H1 (cell line): ENCODE measurements at regions not wholly inside any gene's neighbourhood (a gene's known extent, or its start where the extent isn't known, plus 50 kb on each side); places are given as distances from the start of the nearest gene placed in this dataset.

ENCODE experiments used
- CTCF ChIA-PET: fragments of 300-600 bp; sonication (Branson Sonifier 250); formaldehyde crosslinking; loops from one replicate; lab custom pipeline; 2021; ENCODE audit not compliant: partially characterized antibody; lab: Charles Lee
- POLR2A ChIA-PET: fragments of 300-600 bp; sonication (Branson Sonifier 250); formaldehyde crosslinking; loops from one replicate; lab custom pipeline; 2021; ENCODE audit warnings: inconsistent platforms; ENCODE audit not compliant: partially characterized antibody; lab: Charles Lee
- DNase-seq, 2 experiments: peaks; one replicate each; pipeline versions ENCODE4 v3.0.0 to v3.0.0-alpha.2; 2010 to 2022; ENCODE audit warnings: low spot score in 2 of 2, low read depth in 1 of 2, mixed read lengths in 1 of 2
- FAIRE-seq: peaks from 2 replicates; lab custom pipeline; 2011; peaks lifted over from hg19 to GRCh38; lab: Jason Lieb, UNC
- H2AFZ ChIP-seq: 2 replicates; pipeline ENCODE4 v1.8.1; 2012; ENCODE audit warnings: low read length, inconsistent platforms
- H2AK5ac ChIP-seq: 2 replicates; pipeline ENCODE4 v1.6.1; 2013; ENCODE audit warnings: low read depth, low read length
- H2BK120ac ChIP-seq: replicated peaks from 2 replicates; pipeline ENCODE3; 2013; ENCODE audit warnings: low read depth, low read length, inconsistent platforms
- H2BK12ac ChIP-seq: 2 replicates; pipeline ENCODE4 v1.6.1; 2013; ENCODE audit warnings: low read depth, low read length
- H2BK15ac ChIP-seq: 2 replicates; pipeline ENCODE4 v1.6.1; 2013; ENCODE audit warnings: low read length
- H2BK20ac ChIP-seq: 2 replicates; pipeline ENCODE4 v1.6.1; 2013; ENCODE audit warnings: low read length
- H2BK5ac ChIP-seq: 2 replicates; pipeline ENCODE4 v1.6.1; 2013; ENCODE audit warnings: low read depth, low read length
- H3K14ac ChIP-seq: 2 replicates; pipeline ENCODE4 v1.6.1; 2013; ENCODE audit warnings: inconsistent platforms; ENCODE audit not compliant: insufficient read length
- H3K18ac ChIP-seq: 2 replicates; pipeline ENCODE4 v1.6.1; 2013; ENCODE audit warnings: low read length; ENCODE audit errors: extremely low read depth
- H3K23ac ChIP-seq: 2 replicates; pipeline ENCODE4 v1.6.1; 2013; ENCODE audit warnings: inconsistent platforms; ENCODE audit not compliant: insufficient read length
- H3K23me2 ChIP-seq: 2 replicates; pipeline ENCODE4 v1.6.1; 2013; ENCODE audit warnings: low read depth, low read length
- H3K27ac ChIP-seq: 2 replicates; pipeline ENCODE4 v1.6.1; 2011; ENCODE audit warnings: low read depth, low read length, inconsistent platforms
- H3K27me3 ChIP-seq, 4 experiments: replicated peaks in 1 of 4; 1 replicate in 1 of 4; 2 replicates in 3 of 4; pipeline versions ENCODE4 v1.6.1 to v1.8.1; 2011 to 2013; ENCODE audit warnings: low read length in 3 of 4, mild to moderate bottlenecking in 3 of 4, inconsistent platforms in 2 of 4, mixed read lengths in 2 of 4, moderate library complexity in 1 of 4; ENCODE audit not compliant: control insufficient read depth in 3 of 4, insufficient read depth in 3 of 4; ENCODE audit errors: extremely low read depth in 1 of 4
- H3K36me3 ChIP-seq, 4 experiments: 2 replicates each; pipeline versions ENCODE4 v1.6.1 to v1.8.1; 2011 to 2013; ENCODE audit warnings: mild to moderate bottlenecking in 4 of 4, low read length in 3 of 4, moderate library complexity in 2 of 4, control low read depth in 1 of 4, inconsistent platforms in 1 of 4; ENCODE audit not compliant: insufficient read depth in 4 of 4, control insufficient read depth in 2 of 4
- H3K4ac ChIP-seq: replicated peaks from 2 replicates; pipeline ENCODE3; 2013; ENCODE audit warnings: low read length, low read depth, mixed read lengths, inconsistent platforms; ENCODE audit not compliant: insufficient read length
- H3K4me1 ChIP-seq, 4 experiments: replicated peaks in 1 of 4; 1 replicate in 1 of 4; 2 replicates in 3 of 4; pipeline versions ENCODE4 v1.6.1 to v1.8.1; 2011 to 2013; ENCODE audit warnings: low read length in 3 of 4, inconsistent platforms in 2 of 4, mixed read lengths in 1 of 4; ENCODE audit not compliant: insufficient read depth in 4 of 4, control insufficient read depth in 3 of 4
- H3K4me2 ChIP-seq, 2 experiments: 2 replicates each; pipeline versions ENCODE4 v1.6.1 to v1.8.1; 2011 to 2013; ENCODE audit warnings: low read depth in 2 of 2, low read length in 2 of 2, control low read depth in 1 of 2, inconsistent platforms in 1 of 2, mild to moderate bottlenecking in 1 of 2; ENCODE audit not compliant: insufficient read depth in 1 of 2
- H3K4me3 ChIP-seq, 4 experiments: fragments of 200-600, 300-600 bp in 1 of 4; sonication (generic), shearing (Covaris generic), sonication (Bioruptor Twin) in 1 of 4; 2 replicates each; pipeline versions ENCODE4 v1.5.1 to v1.8.1; 2011 to 2016; ENCODE audit warnings: low read length in 4 of 4, low read depth in 3 of 4, control low read depth in 2 of 4, inconsistent platforms in 2 of 4, mild to moderate bottlenecking in 2 of 4, mixed read lengths in 1 of 4, moderate library complexity in 1 of 4; ENCODE audit not compliant: insufficient read depth in 2 of 4; ENCODE audit errors: extremely low read depth in 1 of 4
- H3K56ac ChIP-seq: replicated peaks from 2 replicates; pipeline ENCODE3; 2013; ENCODE audit warnings: low read depth, mild to moderate bottlenecking, mixed read lengths, low read length, inconsistent platforms; ENCODE audit not compliant: insufficient read length
- H3K79me1 ChIP-seq: 2 replicates; pipeline ENCODE4 v1.6.1; 2013; ENCODE audit warnings: low read depth, low read length, control low read depth
- H3K79me2 ChIP-seq, 2 experiments: 2 replicates each; pipeline versions ENCODE4 v1.6.1 to v1.8.1; 2012 to 2013; ENCODE audit warnings: low read length in 2 of 2, mild to moderate bottlenecking in 2 of 2, inconsistent platforms in 1 of 2; ENCODE audit not compliant: insufficient read depth in 2 of 2, control insufficient read depth in 1 of 2
- H3K9ac ChIP-seq, 4 experiments: replicated peaks in 1 of 4; 1 replicate in 1 of 4; 2 replicates in 3 of 4; pipeline versions ENCODE4 v1.6.1 to v1.8.1; 2011 to 2013; ENCODE audit warnings: low read depth in 3 of 4, low read length in 3 of 4, control low read depth in 2 of 4, mild to moderate bottlenecking in 2 of 4, moderate library complexity in 2 of 4, inconsistent platforms in 1 of 4; ENCODE audit errors: extremely low read depth in 1 of 4
- H3K9me3 ChIP-seq, 2 experiments: 2 replicates each; pipeline versions ENCODE4 v1.6.1 to v1.8.1; 2012 to 2013; ENCODE audit warnings: mild to moderate bottlenecking in 2 of 2, moderate library complexity in 2 of 2, control low read depth in 1 of 2, inconsistent platforms in 1 of 2, low read depth in 1 of 2, low read length in 1 of 2, mixed read lengths in 1 of 2; ENCODE audit not compliant: insufficient read depth in 2 of 2
- H4K20me1 ChIP-seq, 2 experiments: replicated peaks in 1 of 2; 2 replicates each; pipeline versions ENCODE3 to v1.8.1; 2011 to 2013; ENCODE audit warnings: inconsistent platforms in 2 of 2, low read length in 2 of 2, mild to moderate bottlenecking in 1 of 2; ENCODE audit not compliant: insufficient read depth in 2 of 2, control insufficient read depth in 1 of 2
- H4K5ac ChIP-seq: 2 replicates; pipeline ENCODE4 v1.6.1; 2013; ENCODE audit warnings: low read length, low read depth, mixed read lengths, inconsistent platforms; ENCODE audit not compliant: insufficient read length
- H4K8ac ChIP-seq: 2 replicates; pipeline ENCODE4 v1.8.0; 2013; ENCODE audit warnings: mild to moderate bottlenecking, moderate library complexity, low read length, inconsistent platforms; ENCODE audit not compliant: insufficient read depth; ENCODE audit errors: extremely low read depth
- H4K91ac ChIP-seq: replicated peaks from 2 replicates; pipeline ENCODE3; 2013; ENCODE audit warnings: low read length, mixed read lengths, inconsistent platforms; ENCODE audit not compliant: insufficient read length
- CTCF ChIP-seq, 3 experiments: IDR thresholded peaks; 1 replicate in 2 of 3; 2 replicates in 1 of 3; pipeline versions ENCODE4 v1.5.1 to v1.6.1; 2011; ENCODE audit warnings: low read length in 3 of 3, mild to moderate bottlenecking in 3 of 3, inconsistent platforms in 2 of 3, low read depth in 1 of 3, moderate library complexity in 1 of 3; ENCODE audit not compliant: insufficient read depth in 1 of 3; ENCODE audit errors: control extremely low read depth in 1 of 3
- POU5F1 ChIP-seq: IDR thresholded peaks from 2 replicates; pipeline ENCODE4 v1.6.1; 2011; ENCODE audit warnings: low read depth, mild to moderate bottlenecking, low read length, moderate library complexity
- RAD21 ChIP-seq, 2 experiments: IDR thresholded peaks in 1 of 2; conservative IDR thresholded peaks in 1 of 2; 2 replicates each; pipeline ENCODE4 v1.6.1; 2011; ENCODE audit warnings: low read depth in 2 of 2, low read length in 2 of 2, improper control_type of control experiment in 1 of 2, inconsistent platforms in 1 of 2, mild to moderate bottlenecking in 1 of 2, moderate library complexity in 1 of 2
- SP4 ChIP-seq: IDR thresholded peaks from 2 replicates; pipeline ENCODE4 v1.6.1; 2012; ENCODE audit warnings: low read length, inconsistent platforms
- WGBS, 2 experiments: shearing (Covaris generic) in 1 of 2; methylation state at CpG; one replicate each; pipeline versions ENCODE4 v1.1.6 to v1.1.7; 2013 to 2015; ENCODE audit warnings: low lambda C conversion rate in 2 of 2, mixed read lengths in 2 of 2, inconsistent platforms in 1 of 2, low coverage in 1 of 2, missing lambda C conversion rate in 1 of 2; ENCODE audit not compliant: insufficient replicate concordance in 2 of 2, insufficient coverage in 1 of 2, insufficient read length in 1 of 2; ENCODE audit errors: extremely low coverage in 1 of 2, missing lambda C conversion rate in 1 of 2; 5-methylcytosine and 5-hydroxymethylcytosine counted together

GRCh38 chr3:130242850-130243569 lies 102.5 kb upstream of the COL6A5 start:
- no peak overlapping the region for H2AFZ ChIP-seq
- no peaks in the 10 kb centered on the region for H3K79me1 ChIP-seq
- no peak overlapping the region for H2BK12ac ChIP-seq
- H3K4me2 ChIP-seq: no peak overlapping the region
- WGBS, 2 experiments: 85% methylated on average over 3 of the region's 3 CpGs; no CpG with 5 or more reads in 1 of the 2 experiments
- no peak overlapping the region for H2AK5ac ChIP-seq
- H3K27me3 ChIP-seq: no peaks in the 10 kb centered on the region
- ChIA-PET POLR2A (no interaction called here), CTCF (interaction anchor here (1.4 kb wide), 1 partner anchor 12 kb away, joined by 3 read pairs; no protein-coding TSS in a partner anchor)
- no peaks in the 10 kb centered on the region for H4K20me1 ChIP-seq
- H4K5ac ChIP-seq: no peak overlapping the region
- H3K4me3 ChIP-seq: no peak overlapping the region
- H3K18ac ChIP-seq: no peak overlapping the region
- no peak overlapping the region for H2BK5ac ChIP-seq
- H3K14ac ChIP-seq: no peak overlapping the region
- no peaks in the 10 kb centered on the region for H3K36me3 ChIP-seq
- H3K9ac ChIP-seq: no peak overlapping the region
- H4K91ac ChIP-seq: no peak overlapping the region
- peaks cover 2% of the 10 kb centered on the region; the same call in 1 of the 2 replicates for H3K23me2 ChIP-seq
- H2BK20ac ChIP-seq: no peak overlapping the region
- no peak overlapping the region for H3K23ac ChIP-seq
- no peak overlapping the region for H3K56ac ChIP-seq
- H3K27ac ChIP-seq: no peak overlapping the region
- no peak for FAIRE-seq
- no peak overlapping the region for H2BK15ac ChIP-seq
- no peaks in the 10 kb centered on the region for H3K9me3 ChIP-seq
- no peak overlapping the region for H4K8ac ChIP-seq
- no peaks in the 10 kb centered on the region for H3K4me1 ChIP-seq
- no peak overlapping the region for H3K4ac ChIP-seq
- DNase-seq: no peak
- no peak overlapping the region for H2BK120ac ChIP-seq
- TF ChIP-seq SP4: no peak
- peak in 2 of 3 experiments; percentile 36 to 37; a peak in 3 of 4 replicates for TF ChIP-seq CTCF (IDR thresholded peaks at IDR 0.05; ENCODE audit: control extremely low read depth in 1 of 3, insufficient read depth in 1 of 3, low read depth in 1 of 3, low read length in 3 of 3)
- TF ChIP-seq RAD21 (IDR thresholded peaks at IDR 0.05 in 1 of 2, conservative IDR thresholded peaks at IDR 0.05 in 1 of 2; ENCODE audit: low read depth in 2 of 2, low read length in 2 of 2): peak; percentile 52 to 59
- TF ChIP-seq POU5F1: no peak
- no peaks in the 10 kb centered on the region for H3K79me2 ChIP-seq
